Mammary epithelial cell (primary cell): ENCODE measurements at regions not wholly inside any gene's neighbourhood (a gene's known extent, or its start where the extent isn't known, plus 50 kb on each side); places are given as distances from the start of the nearest gene placed in this dataset.

ENCODE experiments used
- CTCF ChIP-seq, 2 donors: IDR thresholded peaks in 1 of 2; conservative IDR thresholded peaks in 1 of 2; 2 replicates each; pipeline ENCODE4 v1.5.1; 2011 to 2012; ENCODE audit warnings: inconsistent platforms in 2 of 2, low read length in 2 of 2, mild to moderate bottlenecking in 2 of 2, control low read depth in 1 of 2, low read depth in 1 of 2; ENCODE audit not compliant: insufficient read depth in 1 of 2; ENCODE audit errors: extremely low read depth in 1 of 2
- EZH2 ChIP-seq: IDR thresholded peaks from 2 replicates; pipeline ENCODE4 v1.6.1; 2012; ENCODE audit warnings: low read length, inconsistent platforms, borderline replicate concordance

- no peak for TF ChIP-seq CTCF (conservative IDR thresholded peaks at IDR 0.05 in 1 of 2, IDR thresholded peaks at IDR 0.05 in 1 of 2; ENCODE audit: extremely low read depth in 1 of 2, insufficient read depth in 1 of 2, low read depth in 1 of 2, low read length in 2 of 2)
- TF ChIP-seq EZH2, result no peak
These were observed 595.2 kb downstream of the METTL15 start for GRCh38 chr11:28703371-28703770.
